HepG2 (cell line): ENCODE measurements at regions not wholly inside any gene's neighbourhood (a gene's known extent, or its start where the extent isn't known, plus 50 kb on each side); places are given as distances from the start of the nearest gene placed in this dataset.

Experiments
- ATAC-seq: fragments of 200-7000 bp; cut with Tn5 transposase; 3 replicates; pipeline ENCODE4 v1.9.1; 2020; ENCODE audit warnings: mild to moderate bottlenecking, moderate library complexity
- BruUV-seq: library from RNA; stranded (reverse); fragments of 400-500 nt; replicated peaks from 2 replicates; lab custom pipeline; 2021; lab: Mats Ljungman, UMichigan
- CTCF ChIA-PET: fragments of 300-600 bp; formaldehyde crosslinking; extraction: SDS; loops from one replicate; lab custom pipeline; 2021; ENCODE audit warnings: low total read pairs, inconsistent platforms, low intra/inter-chr PET ratio; lab: Yijun Ruan, JAX
- POLR2A ChIA-PET: fragments of 350-600 bp; sonication (Branson Sonifier 250); formaldehyde crosslinking; loops from one replicate; lab custom pipeline; 2020; ENCODE audit warnings: antibody characterized with exemption, inconsistent platforms; lab: Yijun Ruan, JAX
- DNase-seq: peaks from one replicate; pipeline ENCODE4 v3.0.0-alpha.2; 2015; ENCODE audit warnings: low spot score
- FAIRE-seq: peaks from 3 replicates; lab custom pipeline; 2011; peaks lifted over from hg19 to GRCh38; lab: Jason Lieb, UNC
- H2AFZ ChIP-seq: one replicate; pipeline ENCODE4 v1.6.1; 2011; ENCODE audit warnings: low read length, inconsistent platforms
- H3K27ac ChIP-seq: fragments of 300-600 bp; 3 replicates; pipeline ENCODE4 v1.8.0; 2011; ENCODE audit warnings: mixed run types, mild to moderate bottlenecking, mixed read lengths, low read length, inconsistent platforms; ENCODE audit not compliant: insufficient read depth; ENCODE audit errors: extremely low read length
- H3K27me3 ChIP-seq, 2 experiments: fragments of 200-600 bp in 1 of 2; 2 replicates in 1 of 2; 3 replicates in 1 of 2; pipeline versions ENCODE4 v1.6.0 to v1.8.0; 2011; ENCODE audit warnings: low read length in 2 of 2, mild to moderate bottlenecking in 2 of 2, moderate library complexity in 2 of 2, inconsistent platforms in 1 of 2; ENCODE audit not compliant: insufficient read depth in 2 of 2, control insufficient read depth in 1 of 2
- H3K36me3 ChIP-seq, 2 experiments: fragments of 200-600 bp in 1 of 2; replicated peaks in 1 of 2; 2 replicates in 1 of 2; 3 replicates in 1 of 2; pipeline versions ENCODE4 v1.5.1 to v1.8.0; 2011; ENCODE audit warnings: low read length in 2 of 2, inconsistent platforms in 1 of 2; ENCODE audit not compliant: insufficient read depth in 2 of 2, control insufficient read depth in 1 of 2
- H3K4me1 ChIP-seq: 2 replicates; pipeline ENCODE4 v1.5.1; 2012; ENCODE audit warnings: low read length, inconsistent platforms; ENCODE audit not compliant: insufficient read depth
- H3K4me2 ChIP-seq: 2 replicates; pipeline ENCODE4 v1.6.0; 2011; ENCODE audit warnings: low read depth, low read length, inconsistent platforms
- H3K4me3 ChIP-seq, 3 experiments: fragments of 200-600 bp in 1 of 3; sonication (generic), shearing (Covaris generic) in 1 of 3; replicated peaks in 1 of 3; 2 replicates each; pipeline ENCODE4 v1.5.1; 2011 to 2016; ENCODE audit warnings: low read length in 3 of 3, inconsistent platforms in 2 of 3, low read depth in 2 of 3, mild to moderate bottlenecking in 2 of 3, control low read depth in 1 of 3, mixed read lengths in 1 of 3; ENCODE audit not compliant: insufficient read depth in 1 of 3
- H3K79me2 ChIP-seq: one replicate; pipeline ENCODE4 v1.6.1; 2011; ENCODE audit warnings: low read length, inconsistent platforms; ENCODE audit not compliant: insufficient read depth
- H3K9ac ChIP-seq: 2 replicates; pipeline ENCODE4 v1.6.0; 2011; ENCODE audit warnings: mild to moderate bottlenecking, low read depth, low read length, inconsistent platforms; ENCODE audit not compliant: insufficient read depth
- H3K9me3 ChIP-seq: 2 replicates; pipeline ENCODE4 v1.5.1; 2012; ENCODE audit warnings: mild to moderate bottlenecking, low read length
- H4K20me1 ChIP-seq: 2 replicates; pipeline ENCODE4 v1.6.0; 2011; ENCODE audit warnings: inconsistent platforms, mild to moderate bottlenecking, low read length, moderate library complexity; ENCODE audit not compliant: insufficient read depth
- ATF7 ChIP-seq, 2 experiments: fragments of 450-650 bp in 1 of 2; sonication (generic) in 1 of 2; formaldehyde crosslinking in 1 of 2; IDR thresholded peaks; 2 replicates each; pipeline versions ENCODE4 v1.4.0 to v1.6.1; 2016 to 2020; ENCODE audit warnings: antibody characterized with exemption in 1 of 2, mild to moderate bottlenecking in 1 of 2, missing genetic modification reagents in 1 of 2
- CREB1 ChIP-seq, 2 experiments: fragments of 450-650 bp in 1 of 2; IDR thresholded peaks; 2 replicates each; pipeline ENCODE4 v1.6.1; 2016 to 2017; ENCODE audit warnings: control low read depth in 1 of 2, mild to moderate bottlenecking in 1 of 2, missing compliant biosample characterization in 1 of 2, missing genetic modification characterization in 1 of 2
- GPN1 ChIP-seq: sonication (generic); formaldehyde crosslinking; IDR thresholded peaks from 2 replicates; pipeline ENCODE4 v1.5.1; 2020; ENCODE audit warnings: missing genetic modification reagents, borderline replicate concordance
- POLR2AphosphoS2 ChIP-seq: IDR thresholded peaks from 2 replicates; pipeline ENCODE4 v1.6.1; 2011; ENCODE audit warnings: low read depth, low read length, improper control_type of control experiment
- SMAD1 ChIP-seq: sonication (generic); formaldehyde crosslinking; IDR thresholded peaks from 2 replicates; pipeline ENCODE4 v1.4.0; 2020; ENCODE audit warnings: missing genetic modification reagents, low read depth, mild to moderate bottlenecking, borderline replicate concordance
- TFE3 ChIP-seq: IDR thresholded peaks from 2 replicates; pipeline ENCODE4 v1.6.1; 2016
- ZNF691 ChIP-seq: sonication (generic); formaldehyde crosslinking; IDR thresholded peaks from 2 replicates; pipeline ENCODE4 v1.4.0; 2020; ENCODE audit warnings: missing genetic modification reagents, low read depth, mild to moderate bottlenecking, borderline replicate concordance
- ZSCAN31 ChIP-seq: sonication (generic); formaldehyde crosslinking; IDR thresholded peaks from 2 replicates; pipeline ENCODE4 v1.5.0; 2020; ENCODE audit warnings: low read depth, mild to moderate bottlenecking, missing genetic modification reagents
- WGBS: methylation state at CpG from one replicate; pipeline ENCODE4 v1.1.6; 2017; ENCODE audit warnings: low lambda C conversion rate; 5-methylcytosine and 5-hydroxymethylcytosine counted together
- in situ Hi-C: cut with HindIII; loops from 2 replicates; pipeline ENCODE4 v1.10.0; 2017; ENCODE audit warnings: low pct_unique_long_range_greater_than_20kb; ENCODE audit not compliant: extremely low pct_ligation_motif_present
- intact Hi-C: fragments of 100-400 bp; cut with micrococcal nuclease; formaldehyde crosslinking; loops from one replicate; pipeline ENCODE4 v1.10.0; 2022; ENCODE audit not compliant: unreplicated experiment

GRCh38 chr4:130753926-130754325 is 1658.0 kb downstream of the C4orf33 start:
- POLR2A ChIA-PET, result no interaction called here
- Histone ChIP-seq H3K9ac (no peak overlapping the region), H3K4me3 (no peak overlapping the region)
- TF ChIP-seq GPN1 (CRISPR knock-in tag), result no peak
- peak; percentile 57 for TF ChIP-seq CREB1 (IDR thresholded peaks at IDR 0.05)
- TF ChIP-seq CREB1 (CRISPR knock-in tag; IDR thresholded peaks at IDR 0.05), result no peak
- TF ChIP-seq ZNF691 (CRISPR knock-in tag), result no peak
- no peak for TF ChIP-seq SMAD1 (CRISPR knock-in tag)
- peak; percentile 59 for TF ChIP-seq ATF7 (IDR thresholded peaks at IDR 0.05)
- no peak for TF ChIP-seq ATF7 (CRISPR knock-in tag; IDR thresholded peaks at IDR 0.05)
- TF ChIP-seq ZSCAN31, result no peak
- no peak for TF ChIP-seq TFE3
- no peak for TF ChIP-seq POLR2AphosphoS2
- TF ChIP-seq, all 625 proteins: peak for 2
- H4K20me1 ChIP-seq, result no peaks in the 10 kb centered on the region
- H2AFZ ChIP-seq, result no peak overlapping the region
- no peaks in the 10 kb centered on the region for H3K4me1 ChIP-seq
- no peak overlapping the region for H3K27ac ChIP-seq
- intact Hi-C loops (no loop called here), in situ Hi-C loops (no loop called here)
- H3K27me3 ChIP-seq, result no peaks in the 10 kb centered on the region; a peak in 1 of 5 replicates
- BruUV-seq, result no TSS peak
- DNase-seq, result no peak
- H3K79me2 ChIP-seq, result no peaks in the 10 kb centered on the region
- no peaks in the 10 kb centered on the region for H3K9me3 ChIP-seq
- 0% methylated on average over 2 of the region's 2 CpGs for WGBS
- ATAC-seq, result no peak
- no peak for FAIRE-seq
- no peak overlapping the region for H3K4me2 ChIP-seq
- CTCF ChIA-PET, result no interaction called here
- H3K36me3 ChIP-seq, result no peaks in the 10 kb centered on the region
